ENCODE measurements at regions not wholly inside any gene's neighbourhood (a gene's known extent, or its start where the extent isn't known, plus 50 kb on each side); places are given as distances from the start of the nearest gene placed in this dataset.

DNA sequence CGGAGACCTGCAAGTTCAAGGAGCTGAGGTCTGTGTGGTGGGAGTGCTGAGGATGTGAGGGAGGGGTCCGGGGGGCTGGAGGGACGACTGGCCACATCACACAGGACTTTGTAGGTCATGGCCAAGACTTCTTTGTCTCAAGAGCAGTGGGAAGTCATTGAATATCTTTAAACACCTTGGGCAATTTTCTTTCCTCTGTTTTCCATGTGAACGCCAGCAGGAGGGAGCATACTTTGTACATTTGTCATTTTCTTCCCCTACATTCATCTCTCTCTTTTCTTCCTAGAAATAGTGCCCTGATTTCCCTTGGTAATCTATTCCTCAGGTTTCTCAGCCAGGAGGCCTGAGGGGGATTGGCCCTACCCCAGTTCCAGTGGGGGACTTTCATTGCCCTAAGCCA is 153.7 kb upstream of the MSX2 start:
- no peak overlapping the region for H3K4me3 ChIP-seq (ENCODE audit: low read depth, low read length)
- TF ChIP-seq, protein P1, sequence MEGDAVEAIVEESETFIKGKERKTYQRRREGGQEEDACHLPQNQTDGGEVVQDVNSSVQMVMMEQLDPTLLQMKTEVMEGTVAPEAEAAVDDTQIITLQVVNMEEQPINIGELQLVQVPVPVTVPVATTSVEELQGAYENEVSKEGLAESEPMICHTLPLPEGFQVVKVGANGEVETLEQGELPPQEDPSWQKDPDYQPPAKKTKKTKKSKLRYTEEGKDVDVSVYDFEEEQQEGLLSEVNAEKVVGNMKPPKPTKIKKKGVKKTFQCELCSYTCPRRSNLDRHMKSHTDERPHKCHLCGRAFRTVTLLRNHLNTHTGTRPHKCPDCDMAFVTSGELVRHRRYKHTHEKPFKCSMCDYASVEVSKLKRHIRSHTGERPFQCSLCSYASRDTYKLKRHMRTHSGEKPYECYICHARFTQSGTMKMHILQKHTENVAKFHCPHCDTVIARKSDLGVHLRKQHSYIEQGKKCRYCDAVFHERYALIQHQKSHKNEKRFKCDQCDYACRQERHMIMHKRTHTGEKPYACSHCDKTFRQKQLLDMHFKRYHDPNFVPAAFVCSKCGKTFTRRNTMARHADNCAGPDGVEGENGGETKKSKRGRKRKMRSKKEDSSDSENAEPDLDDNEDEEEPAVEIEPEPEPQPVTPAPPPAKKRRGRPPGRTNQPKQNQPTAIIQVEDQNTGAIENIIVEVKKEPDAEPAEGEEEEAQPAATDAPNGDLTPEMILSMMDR (IDR thresholded peaks at IDR 0.05; ENCODE audit: borderline replicate concordance, insufficient read depth, low read depth, low read length) = no peak

DNA sequence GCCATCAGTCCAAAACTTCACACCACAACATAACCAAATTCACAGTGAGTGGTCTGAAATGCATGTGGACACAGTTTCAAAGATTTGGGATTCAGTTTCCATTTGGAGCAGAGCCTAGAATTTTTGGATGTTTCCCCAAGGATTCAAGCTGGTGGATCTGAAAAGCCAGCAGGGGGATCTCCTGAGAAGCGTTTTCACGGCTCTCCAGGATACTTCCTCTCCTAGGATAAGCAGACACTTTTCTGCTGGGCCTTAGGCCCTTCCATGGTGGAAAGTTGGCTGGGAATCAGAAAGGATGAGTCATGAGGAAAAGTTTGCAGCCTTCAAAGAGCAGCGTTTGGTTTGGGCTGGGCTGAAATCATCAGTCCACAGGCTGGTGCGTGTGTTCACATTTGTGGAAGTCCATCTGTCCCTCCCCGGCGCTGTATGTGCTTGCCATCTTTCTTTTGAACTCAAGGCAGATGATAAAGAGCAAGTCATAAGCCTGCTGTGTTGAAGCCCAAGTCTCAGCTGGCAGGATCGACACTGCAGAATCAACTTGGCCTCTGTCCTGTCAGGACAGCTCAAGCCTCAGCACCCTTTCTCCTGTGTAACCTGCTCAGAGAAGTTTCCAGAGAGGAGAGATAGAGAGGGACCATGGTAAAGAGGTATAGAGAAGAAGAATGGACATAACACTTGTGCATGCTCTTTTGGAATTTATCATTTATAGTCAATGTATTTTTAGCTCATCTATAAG is 152.6 kb upstream of the MSX2 start:
- H3K4me3 ChIP-seq (ENCODE audit: low read depth, low read length) = no peak overlapping the region
- TF ChIP-seq, protein P1 (IDR thresholded peaks at IDR 0.05; ENCODE audit: borderline replicate concordance, insufficient read depth, low read depth, low read length) = no peak

DNA sequence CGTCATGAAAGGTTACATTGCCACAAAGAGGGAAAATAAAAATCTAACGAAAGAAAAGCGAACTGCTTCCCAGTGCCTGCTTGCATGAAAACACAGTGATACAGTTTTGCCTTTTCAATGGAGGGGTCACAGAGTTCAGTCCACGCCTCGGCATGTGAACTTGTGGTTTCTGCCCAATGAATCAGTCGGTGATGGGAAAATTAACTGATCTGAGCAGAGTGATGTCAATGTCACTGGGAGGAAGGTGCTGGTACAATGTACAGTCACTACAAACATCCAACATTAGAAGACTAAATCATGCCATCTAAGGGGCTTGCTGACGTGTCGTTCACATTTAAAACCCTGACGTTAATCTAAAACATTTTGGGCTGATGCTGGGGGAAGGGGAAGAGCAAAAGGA is 151.8 kb upstream of the MSX2 start:
- TF ChIP-seq, protein P1 (IDR thresholded peaks at IDR 0.05; ENCODE audit: borderline replicate concordance, insufficient read depth, low read depth, low read length) = no peak

DNA sequence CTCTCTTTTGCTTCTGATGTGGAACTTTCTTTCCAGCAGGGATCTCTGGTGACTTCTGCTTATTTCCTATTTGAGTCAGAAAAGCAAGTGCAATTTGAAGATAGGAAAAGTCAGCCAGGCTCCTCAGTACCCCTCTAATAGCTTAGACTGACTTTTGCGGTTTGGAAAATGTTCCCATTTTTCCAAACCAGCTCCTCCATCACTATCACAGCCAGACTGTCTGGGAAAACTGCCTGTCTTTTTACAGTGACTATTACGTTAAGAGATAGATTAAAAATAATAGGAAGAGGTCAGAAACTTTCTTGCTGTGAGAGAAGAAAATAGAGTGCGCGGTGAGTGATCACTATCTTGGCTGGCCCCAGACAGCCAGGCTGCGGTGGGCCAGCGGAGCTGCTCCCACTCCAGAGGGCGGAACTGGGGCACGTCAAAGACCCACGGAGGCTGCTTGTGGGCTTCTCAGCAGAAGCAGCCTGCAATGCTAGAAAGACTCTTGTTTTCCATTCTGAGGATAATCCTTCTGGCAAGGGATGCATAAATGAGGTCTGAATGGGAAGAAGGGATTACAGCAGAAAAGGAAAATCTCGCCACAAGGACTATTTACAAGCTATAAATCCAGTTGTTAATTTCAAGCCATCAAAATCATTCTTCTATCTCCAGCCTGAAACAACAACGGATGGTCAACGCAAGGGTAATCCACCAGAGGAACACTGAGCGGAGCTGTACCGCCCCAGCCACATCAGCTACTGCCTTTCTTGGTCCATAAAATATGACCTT is 151.0 kb upstream of the MSX2 start:
- TF ChIP-seq, protein P1 (IDR thresholded peaks at IDR 0.05; ENCODE audit: borderline replicate concordance, insufficient read depth, low read depth, low read length) = no peak
- H3K4me3 ChIP-seq (ENCODE audit: low read depth, low read length) = no peak overlapping the region

More for the DNA sequence above, 151.8 kb upstream of the MSX2 start:
- no peak overlapping the region for H3K4me3 ChIP-seq (ENCODE audit: low read depth, low read length)

DNA sequence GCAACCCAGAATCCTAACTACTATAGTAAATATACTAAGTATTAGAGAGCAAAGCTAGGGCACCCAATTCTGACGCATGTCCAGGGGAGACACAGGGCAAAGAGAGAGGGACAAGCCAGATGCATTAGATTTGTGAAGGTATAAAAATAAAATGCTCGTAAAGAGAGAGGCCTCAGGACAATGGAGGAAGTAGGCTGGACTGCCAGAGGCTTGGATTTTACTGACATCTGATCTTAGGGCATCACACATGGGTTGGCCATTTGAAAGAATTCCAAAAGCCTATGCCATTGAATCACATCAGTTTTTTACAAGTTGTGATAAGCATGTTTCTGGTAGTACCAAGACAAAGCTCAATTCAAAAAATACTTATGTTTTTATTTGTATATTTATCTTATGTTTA is 149.3 kb upstream of the MSX2 start:
- TF ChIP-seq, protein P1 (IDR thresholded peaks at IDR 0.05; ENCODE audit: borderline replicate concordance, insufficient read depth, low read depth, low read length) = no peak
- no peak overlapping the region for H3K4me3 ChIP-seq (ENCODE audit: low read depth, low read length)

DNA sequence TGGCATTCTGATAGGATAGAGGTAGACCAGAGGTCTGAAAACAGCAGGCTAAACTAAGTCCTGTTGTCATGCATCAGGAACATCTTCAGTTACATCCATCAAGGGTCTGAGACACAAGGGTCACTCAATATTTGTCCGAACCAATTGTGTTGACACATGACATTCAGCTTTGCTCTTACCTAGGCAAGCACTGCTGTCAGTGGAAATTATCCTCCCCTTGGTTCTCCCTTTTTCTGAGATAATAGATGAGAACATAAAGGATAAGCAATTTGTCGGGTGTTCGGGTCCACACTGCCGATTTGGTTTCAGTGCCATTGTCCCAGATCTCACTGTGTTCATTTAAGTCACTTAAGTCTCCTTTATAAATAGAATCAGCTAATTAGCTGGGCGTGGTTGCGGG is 148.3 kb upstream of the MSX2 start:
- TF ChIP-seq, protein P1 (IDR thresholded peaks at IDR 0.05; ENCODE audit: borderline replicate concordance, insufficient read depth, low read depth, low read length) = no peak
- H3K4me3 ChIP-seq (ENCODE audit: low read depth, low read length) = no peak overlapping the region

DNA sequence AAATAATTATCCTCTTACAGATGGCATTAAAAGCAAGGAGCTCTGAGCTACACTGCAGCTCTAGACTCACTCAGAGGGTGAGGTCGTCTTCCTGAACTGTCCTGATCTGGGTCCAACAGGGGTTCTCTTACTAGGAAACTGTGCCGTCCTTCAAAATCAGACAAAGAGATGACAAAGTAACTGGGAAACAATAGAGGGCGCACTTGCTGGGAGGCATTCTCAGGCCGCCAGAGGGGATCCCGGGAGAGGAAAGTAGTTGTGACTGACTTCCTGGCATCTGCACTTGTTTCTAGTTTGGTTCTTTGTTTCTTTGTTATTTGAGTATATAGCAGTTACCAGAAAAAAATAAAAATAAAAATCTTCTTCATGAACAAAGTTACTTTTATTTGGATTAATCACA is 142.9 kb upstream of the MSX2 start:
- TF ChIP-seq, protein P1 (IDR thresholded peaks at IDR 0.05; ENCODE audit: borderline replicate concordance, insufficient read depth, low read depth, low read length) = peak; percentile 29; the same call in 1 of the 2 replicates
- H3K4me3 ChIP-seq (ENCODE audit: low read depth, low read length) = no peak overlapping the region
